GM19025 (cell line): ENCODE measurements at regions not wholly inside any gene's neighbourhood (a gene's known extent, or its start where the extent isn't known, plus 50 kb on each side); places are given as distances from the start of the nearest gene placed in this dataset.
"Not testable (repeated sequence)": the region's sequence is repeated elsewhere in the genome, so short reads cannot be mapped to it uniquely, and the experiment has no call there.

Source experiments
- ATAC-seq: cut with Tn5 transposase; IDR thresholded peaks from one replicate; pipeline ENCODE4 v1.9.1; 2021; ENCODE audit warnings: mild to moderate bottlenecking, low read depth, moderate library complexity; ENCODE audit not compliant: unreplicated experiment

- no peak for ATAC-seq
These were observed 175.5 kb downstream of the ANXA1 start for GRCh38 chr9:73327149-73327548.

GRCh38 chr9:73337182-73337581 lies 185.5 kb downstream of the ANXA1 start:
- ATAC-seq = not testable (repeated sequence)

- ATAC-seq = no peak
These were observed 192.4 kb downstream of the ANXA1 start for GRCh38 chr9:73344060-73344459.

- no peak for ATAC-seq
These were observed 195.5 kb downstream of the ANXA1 start for GRCh38 chr9:73347123-73347522.

- ATAC-seq = no peak
These were observed 196.1 kb downstream of the ANXA1 start for GRCh38 chr9:73347720-73348119.

GRCh38 chr9:73348471-73348870 lies 196.8 kb downstream of the ANXA1 start:
- no peak for ATAC-seq

- ATAC-seq = no peak
These were observed 197.8 kb downstream of the ANXA1 start for GRCh38 chr9:73349476-73349875.

- ATAC-seq = no peak
These were observed 205.9 kb downstream of the ANXA1 start for GRCh38 chr9:73357607-73358006.

GRCh38 chr9:73370053-73370452 lies 218.4 kb downstream of the ANXA1 start:
- no peak for ATAC-seq

- ATAC-seq = no peak
These were observed 220.1 kb downstream of the ANXA1 start for GRCh38 chr9:73371801-73372200.

- no peak for ATAC-seq
These were observed 228.7 kb downstream of the ANXA1 start for GRCh38 chr9:73380411-73380810.

- no peak for ATAC-seq
These were observed 250.7 kb downstream of the ANXA1 start for GRCh38 chr9:73402081-73403028.

- ATAC-seq = no peak
These were observed 259.8 kb downstream of the ANXA1 start for GRCh38 chr9:73411494-73411893.

- no peak for ATAC-seq
These were observed 261.2 kb downstream of the ANXA1 start for GRCh38 chr9:73412874-73413273.

GRCh38 chr9:73423891-73424290 lies 272.2 kb downstream of the ANXA1 start:
- ATAC-seq = no peak

- ATAC-seq = no peak
These were observed 274.6 kb downstream of the ANXA1 start for GRCh38 chr9:73426269-73426668.

GRCh38 chr9:73434826-73435225 lies 283.2 kb downstream of the ANXA1 start:
- ATAC-seq = no peak

- no peak for ATAC-seq
These were observed 286.1 kb downstream of the ANXA1 start for GRCh38 chr9:73437758-73438157.

- not testable (repeated sequence) for ATAC-seq
These were observed 288.2 kb downstream of the ANXA1 start for GRCh38 chr9:73439839-73440238.

GRCh38 chr9:73441223-73441622 lies 289.6 kb downstream of the ANXA1 start:
- ATAC-seq = no peak

- ATAC-seq = no peak
These were observed 290.5 kb downstream of the ANXA1 start for GRCh38 chr9:73441890-73442818.
